22Rv1 (cell line): ENCODE measurements at regions not wholly inside any gene's neighbourhood (a gene's known extent, or its start where the extent isn't known, plus 50 kb on each side); places are given as distances from the start of the nearest gene placed in this dataset.

Experiments used
- H3K27ac ChIP-seq: fragments of 450-650 bp; 2 replicates; pipeline ENCODE4 v1.5.1; 2017
- CTCF ChIP-seq: fragments of 450-650 bp; IDR thresholded peaks from 2 replicates; pipeline ENCODE4 v1.5.1; 2017; ENCODE audit warnings: mild to moderate bottlenecking
- ZFX ChIP-seq: fragments of 450-650 bp; IDR thresholded peaks from 2 replicates; pipeline ENCODE4 v1.6.1; 2017; ENCODE audit warnings: antibody characterized with exemption, borderline replicate concordance

GRCh38 chr6:106035655-106036054 lies 50.5 kb upstream of the PRDM1 start:
- TF ChIP-seq ZFX (no peak), CTCF (no peak)
- H3K27ac ChIP-seq: no peak overlapping the region

GRCh38 chr6:106033806-106034205 lies 52.3 kb upstream of the PRDM1 start:
- no peak for TF ChIP-seq CTCF
- TF ChIP-seq ZFX: no peak
- H3K27ac ChIP-seq: no peak overlapping the region

- TF ChIP-seq CTCF (no peak), ZFX (no peak)
- no peak overlapping the region for H3K27ac ChIP-seq
These were observed 58.4 kb upstream of the PRDM1 start for GRCh38 chr6:106027758-106028157.

- no peak overlapping the region for H3K27ac ChIP-seq
- no peak for TF ChIP-seq ZFX
- no peak for TF ChIP-seq CTCF
These were observed 59.1 kb upstream of the PRDM1 start for GRCh38 chr6:106026748-106027715.

GRCh38 chr6:106025655-106026054 lies 60.5 kb upstream of the PRDM1 start:
- H3K27ac ChIP-seq: no peak overlapping the region
- TF ChIP-seq ZFX: no peak
- no peak for TF ChIP-seq CTCF

- no peak for TF ChIP-seq ZFX
- no peak for TF ChIP-seq CTCF
- no peak overlapping the region for H3K27ac ChIP-seq
These were observed 63.3 kb upstream of the PRDM1 start for GRCh38 chr6:106022801-106023200.

GRCh38 chr6:106017454-106017853 lies 68.7 kb upstream of the PRDM1 start:
- no peak for TF ChIP-seq CTCF
- no peak for TF ChIP-seq ZFX

More at GRCh38 chr6:106017454-106017853, 68.7 kb upstream of the PRDM1 start:
- H3K27ac ChIP-seq: no peak overlapping the region
